Activated B cell treated with CpG ODN at 0.5 μM for 24 hours (primary cell): ENCODE measurements at regions not wholly inside any gene's neighbourhood (a gene's known extent, or its start where the extent isn't known, plus 50 kb on each side); places are given as distances from the start of the nearest gene placed in this dataset.

Source experiments
- ATAC-seq: fragments of 200-7000 bp; cut with Tn5 transposase; one replicate; pipeline ENCODE4 v1.10.0; 2021; ENCODE audit warnings: low read depth, mild to moderate bottlenecking, moderate library complexity
- CTCF ChIA-PET: fragments of 350-600 bp; sonication (Branson Sonifier 250); formaldehyde crosslinking; loops from one replicate; lab custom pipeline; 2021; ENCODE audit warnings: antibody characterized with exemption; lab: Charles Lee
- POLR2A ChIA-PET: fragments of 350-600 bp; sonication (Branson Sonifier 250); formaldehyde crosslinking; loops from one replicate; lab custom pipeline; 2021; ENCODE audit warnings: antibody characterized with exemption; lab: Charles Lee
- DNase-seq: peaks from one replicate; pipeline ENCODE4 v3.0.0; 2022
- H3K27ac Mint-ChIP-seq: one replicate; pipeline ENCODE4 v1.8.0; 2020; ENCODE audit warnings: mixed read lengths
- H3K27me3 Mint-ChIP-seq: one replicate; pipeline ENCODE4 v1.8.0; 2021; ENCODE audit warnings: mixed read lengths
- H3K36me3 Mint-ChIP-seq: one replicate; pipeline ENCODE4 v1.8.0; 2021; ENCODE audit warnings: low read depth, mixed read lengths
- H3K4me1 Mint-ChIP-seq: one replicate; pipeline ENCODE4 v1.8.0; 2021; ENCODE audit warnings: mixed read lengths
- H3K4me3 Mint-ChIP-seq: one replicate; pipeline ENCODE4 v1.8.0; 2020; ENCODE audit warnings: mild to moderate bottlenecking, mixed read lengths
- H3K9me3 Mint-ChIP-seq: one replicate; pipeline ENCODE4 v1.8.0; 2020; ENCODE audit warnings: mixed read lengths
- intact Hi-C: fragments of 100-400 bp; cut with micrococcal nuclease; formaldehyde crosslinking; loops from one replicate; pipeline ENCODE4 v1.15.1; 2024
- TF ChIP-seq, protein P1 (sequence below): fragments of 200-600 bp; IDR thresholded peaks from one replicate; pipeline ENCODE4 v1.8.0; 2022; ENCODE audit warnings: antibody characterized with exemption, mild to moderate bottlenecking

DNA sequence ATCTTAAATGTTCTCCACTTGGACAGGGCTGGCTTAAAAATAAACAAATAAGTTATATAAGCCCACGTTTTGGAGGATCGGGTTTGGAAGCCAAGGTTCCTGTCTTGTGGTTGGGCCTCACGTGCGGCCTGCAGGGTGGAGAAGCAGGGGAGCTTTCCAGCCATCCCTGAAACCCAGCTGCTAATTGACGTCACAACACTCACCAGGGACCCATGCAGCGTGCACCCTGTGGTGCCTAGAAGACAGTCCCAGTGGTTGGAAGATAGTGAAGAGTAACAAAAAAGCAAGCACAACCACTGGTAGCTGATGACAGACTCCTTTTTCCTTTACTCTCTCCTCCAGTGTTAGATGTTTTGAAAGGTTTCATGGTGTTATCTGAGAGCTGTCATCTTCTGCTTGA is 142.0 kb upstream of the RBPJ start:
- DNase-seq (no peak), ATAC-seq (peak; percentile 28)
- TF ChIP-seq, protein P1, sequence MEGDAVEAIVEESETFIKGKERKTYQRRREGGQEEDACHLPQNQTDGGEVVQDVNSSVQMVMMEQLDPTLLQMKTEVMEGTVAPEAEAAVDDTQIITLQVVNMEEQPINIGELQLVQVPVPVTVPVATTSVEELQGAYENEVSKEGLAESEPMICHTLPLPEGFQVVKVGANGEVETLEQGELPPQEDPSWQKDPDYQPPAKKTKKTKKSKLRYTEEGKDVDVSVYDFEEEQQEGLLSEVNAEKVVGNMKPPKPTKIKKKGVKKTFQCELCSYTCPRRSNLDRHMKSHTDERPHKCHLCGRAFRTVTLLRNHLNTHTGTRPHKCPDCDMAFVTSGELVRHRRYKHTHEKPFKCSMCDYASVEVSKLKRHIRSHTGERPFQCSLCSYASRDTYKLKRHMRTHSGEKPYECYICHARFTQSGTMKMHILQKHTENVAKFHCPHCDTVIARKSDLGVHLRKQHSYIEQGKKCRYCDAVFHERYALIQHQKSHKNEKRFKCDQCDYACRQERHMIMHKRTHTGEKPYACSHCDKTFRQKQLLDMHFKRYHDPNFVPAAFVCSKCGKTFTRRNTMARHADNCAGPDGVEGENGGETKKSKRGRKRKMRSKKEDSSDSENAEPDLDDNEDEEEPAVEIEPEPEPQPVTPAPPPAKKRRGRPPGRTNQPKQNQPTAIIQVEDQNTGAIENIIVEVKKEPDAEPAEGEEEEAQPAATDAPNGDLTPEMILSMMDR: no peak
- POLR2A ChIA-PET: interaction anchor here (1.0 kb wide), 1 partner anchor 140 kb away, joined by 3 read pairs; no protein-coding TSS in a partner anchor
- CTCF ChIA-PET: no interaction called here
- H3K36me3 Mint-ChIP-seq: no peaks in the 10 kb centered on the region
- intact Hi-C loops: no loop called here
- H3K27ac Mint-ChIP-seq: no peak overlapping the region
- no peaks in the 10 kb centered on the region for H3K27me3 Mint-ChIP-seq
- H3K9me3 Mint-ChIP-seq: no peaks in the 10 kb centered on the region
- peaks cover 10% of the 10 kb centered on the region for H3K4me1 Mint-ChIP-seq
- no peak overlapping the region for H3K4me3 Mint-ChIP-seq

DNA sequence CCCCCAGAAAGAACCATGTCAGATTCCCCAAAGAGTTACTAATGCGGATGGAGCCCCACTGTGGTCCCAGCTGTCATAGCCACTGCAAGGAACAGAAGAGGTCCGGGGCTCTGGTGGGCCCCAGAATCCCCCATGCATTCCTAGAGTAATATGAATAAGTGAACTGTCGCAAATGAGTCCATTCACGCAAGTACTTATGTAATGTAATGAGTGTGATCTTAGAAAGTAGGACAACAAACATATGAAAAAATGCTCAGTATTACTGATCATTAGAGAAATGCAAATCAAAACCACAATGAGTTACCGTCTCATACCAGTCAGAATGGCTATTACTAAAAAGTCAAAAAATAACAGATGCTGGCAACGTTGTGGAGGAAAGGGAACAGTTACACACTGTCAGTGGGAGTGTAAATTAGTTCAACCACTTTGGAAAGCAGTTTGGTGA is 141.5 kb upstream of the RBPJ start:
- POLR2A ChIA-PET: interaction anchor here (0.6 to 1.0 kb wide), 2 partner anchors 140 to 141 kb away, joined by 3 to 4 read pairs; no protein-coding TSS in a partner anchor
- H3K27me3 Mint-ChIP-seq: no peaks in the 10 kb centered on the region
- CTCF ChIA-PET: no interaction called here
- no peak for DNase-seq
- H3K4me1 Mint-ChIP-seq: peaks cover 6% of the 10 kb centered on the region
- TF ChIP-seq, protein P1: no peak
- no peaks in the 10 kb centered on the region for H3K36me3 Mint-ChIP-seq
- intact Hi-C loops: no loop called here
- no peaks in the 10 kb centered on the region for H3K9me3 Mint-ChIP-seq
- H3K27ac Mint-ChIP-seq: no peak overlapping the region
- peak; percentile 34 for ATAC-seq
- no peak overlapping the region for H3K4me3 Mint-ChIP-seq

DNA sequence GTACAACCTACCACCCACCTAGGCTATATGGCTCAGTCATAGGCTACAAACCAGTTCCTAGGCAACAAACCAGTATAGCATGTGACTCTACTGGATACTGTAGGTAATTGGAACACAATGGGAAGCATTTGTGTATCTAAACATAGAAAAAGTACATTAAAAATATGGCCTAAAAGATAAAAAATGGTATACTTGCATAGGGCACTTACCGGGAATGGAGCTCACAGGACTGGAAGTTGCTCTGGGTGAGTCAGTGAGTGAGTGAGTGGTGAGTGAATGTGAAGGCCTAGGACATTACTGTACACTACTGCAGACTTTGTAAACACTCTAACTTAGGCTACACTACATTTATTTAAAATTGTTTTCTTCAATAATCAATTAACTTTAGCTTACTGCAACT is 139.2 kb upstream of the RBPJ start:
- H3K27me3 Mint-ChIP-seq: no peaks in the 10 kb centered on the region
- H3K4me1 Mint-ChIP-seq: no peaks in the 10 kb centered on the region
- POLR2A ChIA-PET: no interaction called here
- intact Hi-C loops: no loop called here
- no peak overlapping the region for H3K4me3 Mint-ChIP-seq
- no peak overlapping the region for H3K27ac Mint-ChIP-seq
- TF ChIP-seq, protein P1: no peak
- CTCF ChIA-PET: no interaction called here
- no peak for DNase-seq
- ATAC-seq: no peak
- H3K9me3 Mint-ChIP-seq: no peaks in the 10 kb centered on the region
- H3K36me3 Mint-ChIP-seq: no peaks in the 10 kb centered on the region

DNA sequence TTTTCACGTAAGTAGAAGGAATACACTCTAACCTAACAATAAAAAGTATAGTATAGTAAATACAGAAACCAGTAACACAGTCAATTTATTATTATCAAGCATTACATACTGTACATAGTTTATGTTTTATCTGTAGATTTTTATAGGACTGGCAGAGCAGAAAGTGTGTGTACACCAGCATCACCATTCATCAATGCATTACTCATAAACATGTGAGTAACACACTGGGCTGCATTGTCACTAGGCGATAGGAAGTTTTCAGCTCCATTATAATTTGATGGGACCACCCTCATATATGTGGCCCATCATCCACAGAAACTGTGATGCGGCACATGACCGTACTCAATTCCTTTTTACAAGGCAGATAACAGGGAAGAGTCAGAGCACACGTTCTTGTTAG is 137.8 kb upstream of the RBPJ start:
- intact Hi-C loops: no loop called here
- DNase-seq (no peak), ATAC-seq (no peak)
- Mint-ChIP-seq H3K27ac (no peak overlapping the region), H3K9me3 (no peaks in the 10 kb centered on the region), H3K36me3 (no peaks in the 10 kb centered on the region), H3K4me1 (no peaks in the 10 kb centered on the region), H3K27me3 (no peaks in the 10 kb centered on the region), H3K4me3 (no peak overlapping the region)
- TF ChIP-seq, protein P1: no peak
- POLR2A ChIA-PET: no interaction called here
- CTCF ChIA-PET: no interaction called here

DNA sequence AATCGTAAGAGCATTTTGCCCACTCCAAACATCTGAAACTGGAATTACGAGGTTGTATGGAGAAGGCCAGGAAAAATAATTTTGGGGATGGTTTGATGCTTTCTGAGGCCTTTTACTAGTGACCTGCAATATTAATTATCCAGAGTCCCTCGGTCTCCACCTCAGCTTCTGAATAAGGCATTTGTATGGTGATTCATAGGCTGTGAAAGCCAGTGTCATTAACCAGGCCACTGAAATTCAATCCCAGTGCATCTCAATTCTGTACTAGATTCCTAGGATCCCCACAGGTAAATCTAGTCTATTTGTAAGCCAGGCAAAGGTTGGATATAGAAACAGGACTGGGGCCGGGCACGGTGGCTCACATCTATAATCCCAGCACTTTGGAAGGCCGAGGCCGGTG is 135.4 kb upstream of the RBPJ start:
- TF ChIP-seq, protein P1: no peak
- Mint-ChIP-seq H3K27me3 (no peaks in the 10 kb centered on the region), H3K9me3 (no peaks in the 10 kb centered on the region), H3K27ac (no peak overlapping the region), H3K4me3 (no peak overlapping the region), H3K36me3 (no peaks in the 10 kb centered on the region), H3K4me1 (no peaks in the 10 kb centered on the region)
- DNase-seq (no peak), ATAC-seq (no peak)
- ChIA-PET CTCF (no interaction called here), POLR2A (no interaction called here)
- intact Hi-C loops: no loop called here
